Fibroblast of upper back skin (primary cell): ENCODE measurements at regions not wholly inside any gene's neighbourhood (a gene's known extent, or its start where the extent isn't known, plus 50 kb on each side); places are given as distances from the start of the nearest gene placed in this dataset.

Experiments used
- DNase-seq: peaks from one replicate; pipeline ENCODE4 v3.0.0-alpha.2; 2013

DNA sequence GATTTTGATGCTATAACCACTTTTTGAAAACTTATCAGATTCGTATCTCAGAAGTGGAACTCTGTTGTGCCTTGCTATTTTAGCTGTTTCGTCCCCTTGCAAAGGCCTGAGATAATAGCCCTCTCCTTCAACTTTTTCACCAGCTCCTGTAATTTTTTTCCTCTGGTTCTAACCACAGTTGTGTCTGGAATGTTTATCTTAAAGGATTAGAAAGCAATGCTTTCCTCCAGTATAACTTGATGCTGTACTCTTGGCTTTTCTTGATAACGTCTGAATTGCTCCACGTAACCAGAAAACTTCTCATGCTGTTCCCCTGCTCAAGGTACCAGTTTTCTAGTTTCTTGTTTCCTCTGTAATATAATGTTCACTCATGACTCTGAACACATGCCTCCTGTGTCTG, 209.4 kb downstream of the DTWD2 start:
- peak; percentile 18 for DNase-seq

DNA sequence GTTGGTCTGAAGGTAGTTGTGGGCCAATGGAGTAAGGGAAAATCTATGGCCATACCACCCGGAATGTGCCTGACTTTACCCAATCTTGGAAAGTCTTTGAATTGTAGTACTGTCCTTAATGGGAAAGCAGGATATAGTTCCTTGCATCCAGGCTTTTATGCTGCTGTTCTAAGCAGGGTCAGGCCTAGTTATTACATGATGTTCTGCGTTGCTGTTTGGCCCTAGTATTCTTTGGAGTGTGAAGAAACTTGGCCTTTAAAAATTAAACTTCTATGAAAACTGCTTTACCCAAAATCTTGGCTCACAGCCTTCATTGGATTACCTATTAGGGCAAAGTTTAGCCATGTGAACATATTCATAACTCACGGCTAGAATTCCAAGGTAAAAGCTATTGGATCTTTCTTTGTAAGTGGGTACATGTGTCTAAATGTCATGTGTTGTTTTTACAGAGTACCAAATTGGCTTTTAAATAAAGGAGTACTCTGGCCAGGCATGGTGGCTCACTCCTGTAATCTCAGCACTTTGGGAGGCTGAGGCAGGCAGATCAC, 211.1 kb downstream of the DTWD2 start:
- no peak for DNase-seq

DNA sequence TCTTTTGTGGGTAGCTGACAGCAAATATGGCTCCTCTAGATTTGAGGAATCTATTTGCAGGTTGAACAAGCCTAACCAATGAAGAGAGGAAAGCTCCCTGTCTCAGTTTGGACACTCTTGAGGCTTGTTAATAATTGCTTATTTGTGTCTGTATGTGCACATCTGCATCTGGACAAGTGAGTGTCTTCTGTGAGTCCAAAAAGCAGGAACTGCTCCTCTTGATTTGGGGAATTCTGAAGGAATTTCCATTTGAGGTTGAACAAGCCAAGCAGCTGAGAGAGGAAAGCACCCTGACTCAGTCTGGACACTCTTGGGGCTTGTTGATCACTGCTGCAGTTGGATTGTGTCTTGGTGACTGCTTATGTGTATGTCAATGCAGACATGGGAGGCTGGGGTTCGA, 211.6 kb downstream of the DTWD2 start:
- DNase-seq = no peak

DNA sequence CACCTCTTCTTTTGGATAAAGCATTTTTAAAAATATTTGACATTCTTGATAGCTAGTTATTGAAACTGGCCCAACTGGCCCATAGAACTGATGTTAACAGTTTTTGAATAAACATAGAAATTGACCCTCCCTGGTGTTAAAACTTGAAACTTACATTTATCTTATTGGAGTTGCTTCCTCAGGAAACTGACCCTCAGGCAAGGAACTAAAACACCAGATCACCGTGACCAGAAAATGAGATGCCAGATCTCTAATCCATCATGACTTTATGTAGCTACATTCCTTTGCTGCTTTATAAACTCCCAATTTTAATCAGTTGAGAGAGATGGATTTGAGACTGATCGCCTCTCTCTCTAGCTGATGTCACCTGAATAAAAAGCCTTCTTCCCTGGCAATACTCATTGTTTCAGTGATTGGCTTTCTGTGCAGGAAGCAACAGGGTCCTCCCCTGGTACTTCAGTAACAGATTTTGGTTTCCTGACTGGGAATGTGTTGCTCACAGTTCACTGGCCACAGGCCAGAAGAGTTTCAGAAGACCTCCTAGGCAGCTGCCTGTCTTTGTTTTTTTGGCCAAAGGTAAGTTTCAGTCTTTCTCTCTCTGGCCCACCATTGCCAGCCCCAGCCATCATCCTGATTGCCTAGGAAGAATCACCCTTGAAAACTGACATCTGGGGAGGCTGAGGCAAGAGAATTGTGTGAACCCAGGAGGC, 212.4 kb downstream of the DTWD2 start:
- peak; percentile 14 for DNase-seq

DNA sequence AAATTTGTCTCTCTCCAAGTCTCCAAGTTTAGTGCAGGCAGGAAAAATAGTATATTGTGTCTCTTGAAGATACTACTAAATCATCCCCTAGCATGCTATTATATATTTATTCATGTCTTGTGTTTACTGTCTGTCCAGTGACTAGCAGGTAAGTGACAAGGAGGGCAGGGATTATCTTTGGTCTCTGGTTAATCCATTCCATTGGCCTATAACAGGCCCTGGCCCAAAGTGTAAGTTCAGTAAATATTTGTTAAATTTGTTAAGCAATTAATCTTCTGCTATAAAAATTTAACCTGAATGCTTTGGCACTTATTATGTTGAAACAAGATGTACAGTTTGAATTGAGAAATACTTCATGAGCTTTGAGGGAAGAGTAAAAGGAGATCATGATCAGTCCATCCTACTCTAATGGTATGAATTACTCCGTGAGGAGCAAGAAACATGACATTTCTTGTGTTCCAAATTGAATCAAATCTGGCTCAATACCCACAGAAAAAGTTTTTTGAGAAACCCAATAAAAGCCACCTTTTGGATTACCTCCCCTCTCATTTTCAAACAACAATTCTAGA, 219.7 kb downstream of the DTWD2 start:
- no peak for DNase-seq

DNA sequence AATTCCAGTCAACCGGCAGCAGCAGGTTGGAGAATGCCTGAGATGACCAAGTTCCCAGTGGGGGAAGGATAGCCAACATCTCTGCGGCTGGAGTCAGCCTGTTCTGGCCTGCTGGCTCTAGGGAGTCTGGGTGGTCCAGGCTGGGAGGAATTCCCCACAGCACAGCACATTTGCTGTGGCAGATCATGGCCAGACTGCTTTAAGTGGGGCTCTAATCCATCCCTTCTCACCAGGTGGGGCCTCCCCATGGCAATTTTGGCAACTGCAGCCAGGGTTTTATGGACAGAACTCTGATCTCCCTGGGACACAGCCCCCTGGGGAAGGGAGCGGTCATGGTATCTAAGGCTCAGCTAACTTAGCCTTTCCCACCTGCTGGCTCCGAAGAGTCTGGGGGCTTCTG, 226.1 kb downstream of the DTWD2 start:
- no peak for DNase-seq

DNA sequence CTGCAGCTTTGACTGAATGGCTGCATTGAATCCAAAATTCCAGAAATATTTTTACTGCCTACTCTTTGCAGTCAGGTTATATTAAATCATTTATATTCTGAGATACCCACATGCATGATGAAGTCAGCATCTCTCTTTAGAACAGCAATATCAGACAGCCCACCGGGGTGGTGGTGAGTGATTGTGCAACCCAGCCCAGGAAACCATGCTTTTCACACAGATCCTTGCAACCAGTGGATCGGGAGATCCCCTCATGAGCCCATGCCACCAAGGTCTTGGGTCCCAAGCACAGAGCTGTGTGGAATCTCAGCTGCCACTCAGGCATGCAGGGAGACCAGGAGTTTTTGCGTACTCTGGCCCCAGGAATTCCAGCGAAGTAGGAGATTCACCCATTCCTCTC, 226.5 kb downstream of the DTWD2 start:
- no peak for DNase-seq

DNA sequence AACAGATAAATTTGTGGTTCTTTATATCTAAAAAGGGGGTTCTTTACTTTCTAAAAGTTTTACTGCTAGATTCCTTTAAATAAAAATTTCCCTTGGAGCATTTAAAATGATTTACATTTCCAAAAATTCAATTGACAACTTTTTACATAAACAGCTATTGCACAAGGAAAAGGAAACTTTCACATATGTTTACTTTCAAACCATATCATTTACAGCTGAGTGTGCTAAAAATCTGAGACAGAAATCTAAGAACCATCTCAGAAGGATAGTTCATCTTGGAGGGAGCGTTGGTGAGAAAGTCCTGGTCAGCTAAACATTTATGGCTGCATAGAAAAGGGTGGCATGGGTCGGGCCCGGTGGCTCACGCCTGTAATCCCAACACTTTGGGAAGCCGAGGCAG, 235.4 kb downstream of the DTWD2 start:
- DNase-seq = no peak

DNA sequence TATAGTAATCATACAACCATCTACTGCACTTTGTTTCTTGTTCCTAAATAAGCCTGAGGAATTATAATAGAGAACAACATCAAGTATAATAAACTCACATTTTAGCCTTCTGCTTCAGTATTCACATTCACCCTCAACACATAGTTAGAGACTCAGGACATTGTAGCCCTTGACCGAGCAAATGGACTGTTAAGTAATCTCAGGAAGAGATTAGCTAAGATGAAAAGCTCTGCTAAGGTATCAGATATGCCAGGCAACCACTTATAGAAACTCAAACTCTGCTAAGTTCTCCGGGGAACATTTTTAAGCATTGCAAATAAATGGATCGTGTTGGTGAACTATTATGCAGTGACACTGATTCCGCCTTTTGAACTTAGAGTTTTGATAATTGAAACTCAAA, 252.0 kb downstream of the DTWD2 start:
- no peak for DNase-seq

DNA sequence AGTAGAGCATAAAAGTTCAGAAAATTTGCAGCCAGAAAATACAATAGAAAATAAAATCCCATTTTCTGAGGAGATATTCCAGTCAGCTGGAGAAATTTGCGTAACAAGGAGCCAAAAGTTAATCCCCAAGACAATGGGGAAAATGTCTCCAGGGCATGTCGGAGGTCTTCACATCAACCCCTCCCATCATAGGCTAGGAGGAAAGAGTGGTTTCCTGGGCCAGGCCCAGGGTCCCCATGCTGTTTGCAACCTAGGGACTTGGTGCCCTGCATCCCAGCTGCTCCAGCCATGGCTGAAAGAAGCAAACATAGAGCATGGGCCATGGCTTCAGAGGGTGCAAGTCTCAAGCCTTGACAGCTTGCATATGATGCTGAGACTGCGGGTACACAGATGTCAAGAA, 255.0 kb downstream of the DTWD2 start:
- DNase-seq = no peak

DNA sequence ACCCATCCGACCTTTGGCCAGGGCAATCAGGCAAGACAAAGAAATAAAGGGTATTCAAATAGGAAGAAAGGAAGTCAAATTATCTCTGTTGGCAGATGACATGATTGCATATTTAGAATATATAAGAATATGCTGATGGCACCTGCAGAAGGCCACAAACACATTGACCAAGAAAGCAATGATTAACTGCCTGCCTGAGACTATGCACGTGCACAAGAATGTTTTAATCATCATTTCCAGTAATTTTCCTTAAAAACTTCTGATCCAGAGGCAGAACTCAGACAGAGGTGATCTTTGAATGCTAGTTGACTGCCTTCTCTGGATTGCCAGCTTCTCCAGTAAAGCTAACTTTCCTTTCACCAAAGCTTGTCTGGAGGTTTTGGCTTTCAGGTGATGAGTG, 260.2 kb downstream of the DTWD2 start:
- DNase-seq = no peak

DNA sequence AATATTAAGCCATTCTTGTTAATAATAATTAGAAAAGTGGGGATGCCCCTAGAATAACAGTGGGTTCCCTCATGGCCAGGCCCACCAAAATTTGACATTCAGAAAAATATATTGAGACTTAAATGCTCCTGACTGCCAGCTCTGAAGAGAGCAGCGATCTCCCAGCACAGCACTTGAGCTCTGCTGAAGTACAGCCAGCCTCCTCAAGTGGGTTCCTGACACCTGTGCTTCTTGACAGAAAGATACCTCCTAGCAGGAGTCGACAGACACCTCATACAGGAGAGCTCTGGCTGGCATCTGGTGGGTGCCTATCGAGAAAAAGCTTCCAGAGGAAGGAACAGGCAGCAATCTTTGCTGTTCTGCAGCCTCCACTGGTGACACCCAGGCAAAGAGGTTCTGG, 261.5 kb downstream of the DTWD2 start:
- no peak for DNase-seq

DNA sequence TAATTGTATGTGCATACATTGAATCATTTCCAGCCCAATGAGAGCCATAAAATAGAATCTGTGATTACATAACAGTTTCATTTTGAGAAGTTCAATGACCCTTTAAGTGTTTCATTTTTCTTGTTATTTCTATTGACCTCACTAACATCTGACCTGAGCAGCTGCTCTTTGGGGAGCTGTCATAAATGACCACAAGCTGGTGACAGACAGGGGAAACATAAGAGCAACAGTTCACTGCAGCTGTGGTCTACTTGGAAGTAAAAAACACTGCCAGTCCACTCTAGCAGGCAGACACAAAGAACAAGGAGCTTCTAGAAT, 265.4 kb downstream of the DTWD2 start:
- DNase-seq = no peak

DNA sequence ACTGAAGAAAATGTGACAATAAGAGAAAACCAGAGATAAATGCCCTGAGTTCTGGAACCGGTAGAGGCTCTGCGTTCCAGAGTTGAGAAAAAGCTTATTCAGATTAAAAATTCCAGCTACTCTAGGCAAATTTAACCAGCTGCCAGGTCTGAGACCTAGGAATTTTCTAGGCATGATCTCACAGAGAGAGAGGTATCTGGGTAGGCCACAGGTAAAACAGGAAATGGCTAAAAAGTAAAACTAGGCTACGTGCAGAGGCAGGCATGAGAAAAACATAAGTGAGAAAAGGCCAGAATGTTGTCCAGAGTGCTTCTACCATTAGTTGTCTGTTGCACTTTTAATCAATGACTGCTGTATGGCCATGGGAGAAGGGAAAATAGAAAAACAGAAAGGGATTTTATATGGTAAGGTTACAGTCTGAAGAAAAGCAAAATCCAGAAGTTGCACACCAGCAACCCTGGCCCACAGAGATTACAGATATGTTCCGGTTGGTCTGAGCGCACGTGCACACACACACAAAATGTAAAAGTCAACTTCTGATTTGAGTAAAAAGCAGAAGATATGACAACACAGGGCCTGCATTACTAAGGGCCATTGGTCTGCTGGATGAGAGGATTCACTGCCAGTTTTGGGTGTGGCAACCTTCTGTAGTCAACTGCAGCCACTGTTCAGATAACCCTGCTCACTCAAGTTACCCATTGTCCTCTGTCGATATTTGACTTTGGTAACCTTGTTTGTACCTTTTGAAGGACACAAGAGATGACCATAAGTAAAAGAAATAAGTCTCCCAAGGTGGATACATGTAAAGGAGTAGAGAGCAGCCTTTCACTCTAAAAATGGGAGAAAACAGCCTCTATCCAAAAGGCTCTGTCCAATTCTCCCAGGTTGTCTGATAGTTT, 266.0 kb downstream of the DTWD2 start:
- DNase-seq = no peak

DNA sequence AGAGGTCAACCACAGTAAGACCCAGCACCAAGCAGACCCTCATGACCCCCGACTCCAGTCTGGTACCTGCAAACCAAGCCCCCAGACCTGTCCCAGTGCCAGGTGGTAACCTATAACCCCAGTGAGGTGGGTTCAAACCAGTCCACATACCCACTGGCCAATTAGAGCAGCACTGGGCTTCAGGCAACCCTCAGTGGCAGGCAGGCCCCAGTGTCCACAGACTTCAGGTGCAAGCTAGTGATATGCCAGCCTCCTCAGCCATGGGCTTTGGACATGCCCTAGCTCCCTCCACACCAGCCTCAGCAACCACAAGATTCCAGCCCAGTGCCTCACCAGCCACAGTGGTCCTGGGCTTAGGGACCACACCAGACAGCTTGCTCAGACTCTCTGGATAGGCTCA, 276.6 kb downstream of the DTWD2 start:
- DNase-seq = no peak

DNA sequence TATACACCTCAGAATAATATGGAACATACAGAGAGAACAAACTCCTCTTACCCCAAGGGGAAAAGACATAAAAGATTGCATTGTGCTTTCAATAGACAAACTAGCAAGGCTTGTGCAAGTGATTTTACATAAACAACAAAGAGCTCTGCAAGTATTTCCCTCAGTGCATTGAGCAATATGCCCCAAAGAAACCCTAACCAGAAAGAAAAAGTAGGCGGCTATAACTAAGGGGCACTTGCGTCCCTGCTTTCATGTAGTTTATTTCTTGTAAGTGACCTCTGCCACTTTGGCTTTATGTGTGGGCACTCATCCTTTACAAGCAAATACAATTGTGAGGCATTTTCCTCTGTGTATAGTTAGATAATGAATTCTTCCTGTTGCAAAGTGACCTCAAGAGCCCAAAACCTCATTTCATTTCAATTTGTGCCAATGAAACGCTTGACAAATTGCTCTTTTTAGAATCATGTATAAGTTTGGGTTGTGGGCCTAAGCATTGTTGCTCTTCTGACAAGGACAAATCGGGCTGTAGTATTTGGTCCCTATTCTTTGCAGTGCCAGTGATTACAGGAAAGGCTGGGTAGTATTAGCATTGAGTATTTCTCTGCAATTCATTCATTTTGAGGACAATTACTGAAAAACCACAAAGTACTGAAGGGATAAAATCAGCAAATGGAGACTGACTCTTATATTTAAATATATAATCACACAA, 282.2 kb downstream of the DTWD2 start:
- DNase-seq = no peak

DNA sequence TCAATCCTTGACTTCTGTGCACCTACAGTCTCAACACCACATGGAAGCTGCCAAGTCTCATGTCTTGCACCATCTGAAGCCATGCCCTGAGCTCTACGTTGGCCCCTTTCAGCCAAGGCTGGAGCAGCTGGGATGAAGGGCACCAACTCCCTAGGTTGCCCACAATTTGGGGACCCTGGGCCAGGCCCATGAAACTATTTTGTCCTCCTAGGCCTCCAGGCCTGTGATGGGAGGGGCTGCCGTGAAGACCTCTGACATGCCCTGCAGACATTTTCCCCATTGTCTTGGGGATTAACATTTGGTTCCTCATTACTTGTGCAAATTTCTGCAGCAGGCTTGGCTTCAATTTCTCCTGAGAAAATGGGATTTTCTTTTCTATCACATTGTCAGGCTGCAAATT, 285.1 kb downstream of the DTWD2 start:
- no peak for DNase-seq

DNA sequence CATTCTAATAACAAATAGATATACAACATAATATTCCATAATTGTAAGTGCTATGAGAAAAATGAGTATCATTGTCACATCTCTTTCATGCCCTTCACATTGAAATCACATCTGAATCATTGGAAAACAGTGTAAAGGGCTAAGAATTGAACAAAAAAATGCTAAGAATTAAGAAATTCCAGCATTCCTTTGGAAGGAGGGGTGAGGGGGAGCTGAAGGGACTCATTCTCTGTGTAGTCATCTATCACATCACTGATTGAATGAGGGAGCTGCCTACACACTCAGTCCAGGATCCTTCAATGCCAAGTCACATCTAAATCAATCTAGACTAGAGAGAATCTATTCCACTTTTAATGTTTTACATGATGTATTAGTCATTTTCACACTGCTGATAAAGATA, 286.6 kb downstream of the DTWD2 start:
- no peak for DNase-seq

DNA sequence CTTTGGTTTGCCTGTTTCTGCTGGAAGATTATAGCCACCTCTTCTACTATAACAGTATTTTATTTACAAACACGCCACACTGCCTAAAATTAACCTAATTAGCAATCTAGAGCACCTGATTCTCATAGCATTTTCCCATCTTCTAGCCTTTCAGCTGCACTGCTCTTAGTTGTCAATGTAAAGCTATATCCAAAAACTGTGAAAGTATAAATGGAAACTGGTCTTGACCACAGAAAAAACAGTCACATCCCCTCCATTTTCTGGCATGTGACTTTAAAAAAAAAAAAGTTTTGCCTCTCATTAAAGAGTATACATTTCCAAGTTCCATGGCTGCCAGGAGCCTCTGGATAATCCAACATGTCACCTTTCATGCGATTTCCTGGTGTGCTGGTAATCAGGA, 287.8 kb downstream of the DTWD2 start:
- DNase-seq = no peak

DNA sequence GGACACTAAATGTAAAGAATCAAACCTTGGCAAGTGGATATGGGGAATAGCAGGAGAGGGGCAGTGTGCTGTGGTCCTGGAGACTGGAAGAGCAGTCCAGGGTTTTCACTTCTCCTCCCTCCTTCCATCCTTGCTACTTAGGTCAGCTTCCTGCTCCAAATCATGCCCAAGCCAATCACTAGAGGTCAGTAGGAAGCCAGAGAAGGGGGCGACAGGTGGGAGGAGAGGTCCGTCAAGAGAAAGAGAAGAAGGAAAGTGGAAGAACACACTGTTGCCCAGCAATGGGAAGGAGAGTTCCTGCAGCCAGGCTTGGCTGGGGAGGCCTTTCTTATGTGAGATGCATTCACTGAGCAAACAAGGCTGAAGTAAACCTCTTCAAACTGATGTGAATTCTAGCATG, 289.6 kb downstream of the DTWD2 start:
- DNase-seq = no peak

DNA sequence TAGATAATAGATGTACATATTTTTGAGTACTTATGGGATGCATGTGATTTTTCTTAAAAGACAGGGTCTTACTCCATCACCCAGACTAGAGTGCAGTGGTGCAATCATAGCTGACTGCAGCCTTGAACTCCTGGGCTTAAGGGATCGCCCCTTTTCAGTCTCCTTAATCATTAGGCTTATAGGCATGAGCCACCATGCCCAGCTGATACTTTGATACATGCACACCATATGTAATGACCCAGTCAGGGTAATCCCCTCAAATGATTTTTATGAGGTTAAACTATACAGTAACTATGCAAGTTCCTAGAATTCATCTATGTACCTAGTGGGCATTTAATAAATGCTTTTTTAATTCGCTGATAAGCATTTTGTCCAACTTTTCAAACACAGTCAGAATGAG, 292.3 kb downstream of the DTWD2 start:
- no peak for DNase-seq

DNA sequence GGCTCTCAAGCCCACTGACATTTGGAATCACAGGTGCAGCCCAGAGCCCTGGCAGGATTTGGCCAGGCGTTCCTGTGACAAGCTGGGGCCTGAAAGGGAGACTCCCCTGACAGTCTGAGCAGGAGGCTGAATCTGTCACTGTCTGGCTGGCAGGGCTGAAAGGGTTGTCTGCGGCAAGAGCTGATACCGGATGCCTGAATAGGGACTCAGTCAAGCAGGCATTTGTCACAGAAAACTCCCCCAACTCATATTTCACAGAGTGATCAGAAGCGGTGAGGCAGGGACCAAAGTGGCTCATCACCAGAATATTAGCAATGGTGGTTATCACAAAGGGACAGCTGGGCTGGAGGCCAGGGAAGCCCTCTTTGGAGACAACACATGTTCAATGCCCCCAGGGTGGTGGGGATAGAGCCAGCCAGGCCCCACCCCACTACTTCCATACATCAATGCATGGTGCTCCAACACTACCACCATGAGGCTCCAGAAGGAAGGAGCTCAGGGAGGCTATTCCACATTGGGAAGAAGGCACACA, 295.5 kb downstream of the DTWD2 start:
- no peak for DNase-seq
